HG03060 (cell line): ENCODE measurements at regions not wholly inside any gene's neighbourhood (a gene's known extent, or its start where the extent isn't known, plus 50 kb on each side); places are given as distances from the start of the nearest gene placed in this dataset.
"Not testable (repeated sequence)": the region's sequence is repeated elsewhere in the genome, so short reads cannot be mapped to it uniquely, and the experiment has no call there.

Experiments
- ATAC-seq: cut with Tn5 transposase; IDR thresholded peaks from one replicate; pipeline ENCODE4 v1.9.1; 2021; ENCODE audit warnings: low read depth, moderate number of reproducible peaks; ENCODE audit not compliant: unreplicated experiment

DNA sequence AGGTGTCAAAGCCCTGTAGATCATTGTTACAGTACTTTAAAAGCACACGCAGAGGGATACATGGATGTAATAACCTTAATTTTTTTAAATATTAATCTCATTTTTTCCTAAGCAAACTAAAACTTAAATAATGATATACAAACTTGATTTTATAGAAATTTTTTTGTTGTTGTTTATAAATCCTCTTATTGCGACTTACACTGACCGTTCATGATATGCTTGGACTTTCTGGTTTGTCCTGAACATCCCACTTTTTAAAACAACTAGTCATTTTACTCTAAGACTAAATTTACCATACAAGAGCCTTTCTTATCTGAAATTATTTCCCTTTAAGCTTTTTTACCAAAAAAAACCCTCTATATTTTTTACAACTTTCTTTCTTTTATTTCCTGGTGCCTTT lies 2106.0 kb downstream of the PCDH7 start:
- ATAC-seq, result no peak

DNA sequence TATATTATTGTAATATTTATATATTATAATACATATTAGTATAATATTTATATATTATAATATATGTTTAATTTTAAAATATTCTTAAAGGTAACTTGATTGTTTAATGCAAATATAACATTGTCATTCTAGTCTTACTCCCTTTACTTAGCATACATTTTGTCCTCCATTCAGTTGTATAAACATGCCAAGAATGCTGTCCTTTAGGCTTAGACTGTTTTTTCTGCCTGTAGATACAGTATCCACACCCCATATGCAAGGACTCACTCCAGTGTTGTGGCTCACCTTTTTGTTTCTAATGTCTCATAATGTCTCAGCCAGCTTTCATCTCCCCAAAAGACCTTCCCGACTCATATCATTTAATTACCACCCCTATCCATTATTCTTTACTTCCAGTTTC lies 2110.0 kb downstream of the PCDH7 start:
- no peak for ATAC-seq

DNA sequence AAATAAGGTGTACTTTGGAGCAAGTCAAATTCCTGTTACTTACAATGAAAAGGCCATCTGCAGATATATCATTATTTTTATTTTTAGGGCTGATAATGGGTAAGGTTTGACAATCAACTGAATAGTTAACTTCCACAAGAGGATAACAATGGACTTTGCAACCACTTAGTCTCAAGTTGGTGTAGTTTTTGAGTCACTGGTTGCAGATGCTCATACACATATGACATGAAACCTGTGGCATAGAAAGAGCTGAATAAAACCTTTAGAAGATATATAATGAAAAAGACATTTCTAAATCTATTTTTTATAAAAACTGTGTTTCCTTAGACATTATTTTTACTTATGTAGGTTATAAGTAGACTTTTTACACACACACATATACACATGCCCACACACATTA lies 2110.9 kb downstream of the PCDH7 start:
- ATAC-seq, result no peak

DNA sequence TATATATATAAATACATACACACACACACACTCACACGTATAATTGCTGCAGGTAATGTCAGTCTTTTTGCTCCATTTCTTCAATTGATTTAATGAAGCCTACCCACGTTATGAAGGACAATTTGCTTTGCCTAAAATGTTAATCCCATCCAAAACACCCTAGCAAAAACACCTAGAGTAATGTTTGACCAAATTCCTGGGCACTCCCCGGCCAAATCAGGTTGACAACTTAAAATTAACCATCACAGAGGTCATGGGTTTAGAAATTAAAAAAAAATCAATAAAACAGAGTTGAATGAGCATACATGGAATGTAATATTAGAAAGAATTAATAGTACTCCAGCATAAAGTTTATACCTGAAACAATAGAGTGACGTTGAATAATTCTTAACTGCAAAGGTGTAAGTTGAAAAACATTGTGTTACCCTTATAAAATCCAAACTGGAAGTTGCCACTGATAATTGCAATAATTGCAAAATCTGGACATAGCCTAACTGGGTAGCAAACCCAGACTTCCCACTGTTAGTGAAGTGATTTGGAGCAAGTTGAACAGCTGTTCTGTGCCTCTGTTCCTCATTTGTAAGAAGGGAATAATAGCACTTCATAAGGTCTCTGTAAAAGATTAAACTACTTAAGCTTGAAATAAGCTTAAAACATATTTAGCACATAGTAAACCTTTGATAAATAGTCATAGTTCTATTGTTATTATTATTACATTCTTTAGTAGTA lies 2120.5 kb downstream of the PCDH7 start:
- ATAC-seq, result no peak

DNA sequence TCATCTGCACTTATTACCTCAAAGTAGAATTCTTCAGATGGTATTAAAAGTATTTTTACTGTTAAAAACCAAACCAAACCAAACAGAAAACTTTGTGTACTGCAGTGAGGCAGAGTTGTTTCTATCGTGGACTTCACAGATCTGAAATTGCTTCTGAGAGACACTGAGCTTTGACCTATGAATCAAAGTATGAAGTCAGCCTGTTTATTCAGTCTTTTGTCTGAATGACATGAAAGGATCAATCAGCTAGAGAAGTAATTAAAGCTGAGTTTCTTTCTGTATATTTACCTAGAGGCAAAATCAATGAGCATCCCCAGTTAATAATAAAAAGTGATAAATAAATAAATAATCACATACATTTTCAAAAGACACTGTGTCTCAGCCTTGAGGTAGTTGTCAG lies 2121.0 kb downstream of the PCDH7 start:
- ATAC-seq, result no peak

DNA sequence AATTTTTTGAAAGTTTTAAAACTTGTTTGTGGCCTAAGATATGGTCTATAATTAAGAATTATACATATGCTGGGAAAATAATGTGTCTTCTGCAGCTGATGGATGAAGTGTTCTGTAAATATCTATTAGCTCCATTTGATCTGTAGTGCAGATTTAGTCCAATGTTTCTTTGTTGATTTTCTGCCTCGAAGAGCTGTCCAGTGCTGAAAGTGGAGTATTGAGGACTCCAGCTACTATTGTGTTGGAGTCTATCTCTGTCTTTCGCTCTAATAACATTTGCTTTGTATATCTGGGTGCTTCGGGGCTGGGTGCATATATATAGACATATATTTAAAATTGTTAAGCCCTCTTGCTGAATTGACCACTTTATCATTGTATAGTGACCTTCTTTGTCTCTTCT lies 2127.3 kb downstream of the PCDH7 start:
- ATAC-seq, result no peak

DNA sequence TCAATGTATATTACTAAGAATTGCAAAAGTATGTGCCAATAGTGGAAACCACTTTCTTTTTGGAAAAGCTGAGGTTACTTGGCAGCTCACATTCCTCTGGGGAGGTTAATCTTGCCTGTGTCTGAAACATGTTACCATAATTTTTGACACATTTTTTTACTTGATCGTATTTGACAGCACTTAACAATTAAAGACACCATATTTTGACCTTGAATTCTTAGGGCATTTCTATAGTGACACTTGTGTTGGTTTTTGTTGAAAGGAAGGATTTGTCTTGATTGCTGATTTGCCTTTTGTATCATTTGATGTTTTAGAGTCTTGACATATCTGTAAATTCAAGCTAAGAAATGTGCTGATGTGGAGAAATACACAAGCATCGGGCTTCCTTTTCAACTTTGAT lies 2135.5 kb downstream of the PCDH7 start:
- ATAC-seq, result no peak

DNA sequence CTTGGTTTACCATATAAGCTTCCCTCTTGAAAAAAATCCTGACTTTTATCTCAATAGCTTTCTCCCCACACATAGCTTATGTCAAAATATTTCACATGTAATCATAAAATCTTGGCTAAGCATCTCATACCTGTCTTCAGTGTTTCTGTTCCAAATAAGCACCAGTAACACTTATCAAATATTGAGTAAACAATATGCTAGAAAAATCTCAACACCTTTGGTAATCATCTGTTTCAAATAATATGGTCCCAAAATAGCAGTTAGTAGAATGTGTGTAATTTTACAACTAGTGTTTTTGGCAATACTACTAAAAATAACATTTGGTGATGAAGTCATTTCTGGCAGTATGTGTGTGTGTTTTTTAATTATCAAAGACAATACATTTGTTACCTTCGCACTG lies 2138.2 kb downstream of the PCDH7 start:
- ATAC-seq, result no peak

DNA sequence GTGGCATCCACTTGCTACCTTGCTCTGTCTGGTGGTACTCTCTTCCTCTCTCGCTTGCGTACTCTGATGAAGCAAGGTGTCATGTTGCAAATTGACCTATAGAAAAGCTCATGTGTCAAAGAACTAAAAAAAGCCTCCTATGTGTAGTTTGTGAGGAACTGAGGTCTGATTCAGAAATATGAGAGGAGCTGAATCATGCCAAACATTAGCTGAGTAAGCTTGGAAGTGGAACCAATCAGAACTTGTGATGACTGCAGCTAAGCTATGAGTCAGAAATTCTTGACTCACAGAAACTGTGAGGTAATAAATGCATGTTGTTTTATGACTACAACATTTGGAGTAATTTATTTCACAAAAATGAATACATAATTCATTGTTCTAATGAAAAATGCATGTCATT lies 2138.8 kb downstream of the PCDH7 start:
- no peak for ATAC-seq

DNA sequence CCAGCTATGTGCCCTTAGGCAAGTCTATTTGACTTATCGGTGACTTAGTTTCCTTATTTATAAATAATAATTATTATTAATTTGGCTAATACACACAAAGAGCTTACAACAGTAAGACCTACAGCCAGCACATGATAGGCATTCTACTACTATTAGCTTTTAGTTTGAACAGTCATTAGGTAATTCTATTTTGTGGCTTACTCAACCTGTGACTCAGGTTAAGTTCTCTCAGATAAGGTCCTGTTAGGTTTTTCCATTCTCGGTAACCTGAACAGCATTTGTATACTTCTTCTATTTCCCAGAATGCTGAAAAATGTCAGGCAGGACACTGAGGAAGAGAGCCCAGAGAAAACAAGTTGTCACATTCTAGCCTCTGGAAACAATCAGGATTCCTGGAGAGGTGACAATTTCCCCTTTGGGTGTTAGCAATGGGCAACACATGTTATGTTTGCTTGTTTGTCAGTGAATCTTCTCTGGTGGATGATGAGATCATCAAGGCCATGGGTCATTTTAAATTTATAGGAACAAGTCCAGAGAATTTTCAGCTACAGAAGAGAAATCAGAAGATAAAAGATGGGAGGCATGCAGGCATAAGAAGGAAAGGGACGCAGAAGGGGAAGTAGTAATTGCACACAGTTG lies 2144.7 kb downstream of the PCDH7 start:
- no peak for ATAC-seq

DNA sequence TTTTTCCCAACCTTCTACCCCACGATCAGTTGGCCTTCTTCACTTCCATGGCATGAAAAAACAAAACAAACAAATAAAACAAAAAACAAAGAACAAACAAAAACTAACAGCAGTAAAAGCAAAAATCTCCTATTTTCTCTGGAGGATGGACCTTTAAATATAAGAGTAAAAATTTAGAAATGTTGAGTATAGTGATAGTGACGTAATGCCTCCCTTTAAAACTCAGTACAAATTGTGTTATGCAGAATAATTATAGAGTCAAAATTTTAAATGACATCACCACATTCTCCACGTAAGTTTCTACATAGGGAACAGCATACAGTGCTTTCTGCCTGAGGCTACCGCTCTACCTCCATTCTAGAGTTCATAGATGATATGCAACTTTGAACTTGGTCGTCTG lies 2156.4 kb downstream of the PCDH7 start:
- ATAC-seq, result no peak

DNA sequence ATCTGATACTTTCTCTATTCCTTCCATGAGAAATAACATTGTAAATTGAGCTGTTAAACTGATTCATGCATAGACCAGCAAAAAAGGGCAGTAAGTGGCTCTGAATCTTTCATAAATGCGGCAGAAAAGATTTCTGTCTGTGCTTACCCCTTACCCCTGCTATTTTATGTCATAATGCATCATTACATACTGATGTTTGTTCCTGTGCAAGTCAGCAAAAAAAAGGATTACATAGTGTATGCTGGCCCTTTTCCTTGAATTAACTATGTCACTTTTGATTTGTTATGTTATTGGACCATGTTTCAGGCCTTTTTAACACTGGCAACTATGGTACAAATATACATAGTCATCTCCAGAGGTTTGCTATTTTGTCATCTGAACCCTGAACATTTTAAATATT lies 2159.7 kb downstream of the PCDH7 start:
- no peak for ATAC-seq

DNA sequence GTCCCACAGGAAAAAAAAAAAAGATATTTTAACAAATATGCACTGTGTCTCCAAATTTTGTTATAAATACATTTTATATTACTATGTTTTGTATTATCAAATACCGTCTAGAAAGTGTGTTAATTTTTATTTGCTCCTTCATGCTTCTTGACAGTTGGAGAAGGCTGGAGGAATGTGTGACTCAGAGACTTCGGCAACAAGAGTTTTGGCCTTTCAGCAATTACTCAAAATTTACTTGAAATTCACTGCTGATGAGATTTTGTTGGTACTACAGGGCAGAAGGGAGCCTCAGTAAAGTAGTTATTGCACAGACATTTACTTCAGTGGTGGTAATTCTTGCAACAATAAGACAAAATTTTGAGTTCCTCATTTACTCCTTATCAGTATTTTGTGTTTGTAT lies 2164.0 kb downstream of the PCDH7 start:
- ATAC-seq, result no peak

DNA sequence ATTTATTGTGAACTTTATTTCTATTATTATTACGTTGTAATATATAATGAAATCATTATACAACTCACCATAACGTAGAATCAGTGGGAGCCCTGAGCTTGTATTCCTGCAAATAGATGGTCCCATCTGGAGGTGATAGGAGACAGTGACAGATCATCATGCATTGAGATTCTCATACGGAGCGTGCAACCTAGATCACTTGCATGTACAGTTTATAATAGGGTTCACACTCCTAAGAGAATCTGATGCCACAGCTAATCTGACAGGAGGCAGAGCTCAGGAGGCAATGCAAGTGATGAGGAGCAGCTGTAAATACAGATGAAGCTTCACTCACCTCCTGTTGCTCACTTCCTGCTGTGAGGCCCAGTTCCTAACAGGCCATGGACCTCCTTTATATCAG lies 2170.2 kb downstream of the PCDH7 start:
- no peak for ATAC-seq

DNA sequence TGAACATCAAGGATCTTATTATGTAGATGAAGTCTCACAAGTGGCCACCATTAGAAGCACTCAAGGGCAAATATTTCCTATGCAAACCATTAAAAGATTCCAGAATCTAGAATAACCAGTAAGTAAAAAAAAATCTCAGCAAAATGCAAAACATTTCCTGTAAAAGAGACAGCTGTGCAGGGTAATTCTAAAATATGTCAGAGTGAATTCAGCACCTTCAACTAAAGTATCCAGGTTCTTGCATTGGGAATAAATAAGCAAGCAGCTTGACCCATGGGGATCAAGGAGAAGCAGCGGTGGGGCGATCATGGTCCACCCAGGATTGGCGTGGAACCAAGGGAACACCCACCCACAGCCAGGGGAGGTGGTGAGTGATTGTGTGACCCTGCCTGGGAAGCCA lies 2188.9 kb downstream of the PCDH7 start:
- no peak for ATAC-seq

DNA sequence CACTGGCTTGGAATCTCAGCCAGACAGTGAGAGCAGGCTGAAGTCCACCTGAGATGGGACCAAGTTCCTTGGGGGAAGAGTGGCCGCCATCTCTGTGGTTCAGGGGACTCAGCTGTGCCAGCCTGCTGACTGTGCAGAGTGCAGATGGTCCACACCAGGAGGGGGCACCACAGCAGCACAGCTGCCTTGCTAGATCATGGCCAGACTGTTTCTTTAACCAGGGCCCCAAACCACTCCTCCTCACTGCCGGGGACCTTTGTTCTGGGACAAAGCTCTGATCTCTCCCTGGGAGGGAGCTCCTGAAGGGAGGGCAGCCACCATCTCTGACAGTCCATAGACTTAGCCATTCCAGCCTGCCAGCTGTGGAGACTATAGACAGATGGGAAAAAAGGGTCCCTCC lies 2189.6 kb downstream of the PCDH7 start:
- ATAC-seq, result no peak

DNA sequence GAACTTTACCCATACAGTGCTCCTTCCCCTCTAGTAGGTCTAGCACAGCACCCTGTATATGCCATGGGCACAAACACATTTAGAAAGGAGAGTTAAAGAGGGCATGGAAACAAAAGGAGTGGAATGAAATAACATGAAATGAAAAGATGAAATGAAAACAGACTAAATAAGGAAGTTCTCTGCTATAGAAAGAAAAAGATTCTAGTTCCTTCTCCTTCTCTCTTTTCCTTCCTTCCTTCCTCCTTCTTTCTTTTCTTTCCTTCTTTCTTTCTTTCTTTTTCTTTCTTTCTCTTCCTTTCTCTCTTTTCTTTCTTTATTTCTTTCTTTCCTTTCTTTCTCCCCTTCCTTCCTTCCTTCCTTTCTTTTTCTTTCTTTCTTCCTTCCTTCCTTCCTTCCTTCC lies 2197.4 kb downstream of the PCDH7 start:
- no peak for ATAC-seq

DNA sequence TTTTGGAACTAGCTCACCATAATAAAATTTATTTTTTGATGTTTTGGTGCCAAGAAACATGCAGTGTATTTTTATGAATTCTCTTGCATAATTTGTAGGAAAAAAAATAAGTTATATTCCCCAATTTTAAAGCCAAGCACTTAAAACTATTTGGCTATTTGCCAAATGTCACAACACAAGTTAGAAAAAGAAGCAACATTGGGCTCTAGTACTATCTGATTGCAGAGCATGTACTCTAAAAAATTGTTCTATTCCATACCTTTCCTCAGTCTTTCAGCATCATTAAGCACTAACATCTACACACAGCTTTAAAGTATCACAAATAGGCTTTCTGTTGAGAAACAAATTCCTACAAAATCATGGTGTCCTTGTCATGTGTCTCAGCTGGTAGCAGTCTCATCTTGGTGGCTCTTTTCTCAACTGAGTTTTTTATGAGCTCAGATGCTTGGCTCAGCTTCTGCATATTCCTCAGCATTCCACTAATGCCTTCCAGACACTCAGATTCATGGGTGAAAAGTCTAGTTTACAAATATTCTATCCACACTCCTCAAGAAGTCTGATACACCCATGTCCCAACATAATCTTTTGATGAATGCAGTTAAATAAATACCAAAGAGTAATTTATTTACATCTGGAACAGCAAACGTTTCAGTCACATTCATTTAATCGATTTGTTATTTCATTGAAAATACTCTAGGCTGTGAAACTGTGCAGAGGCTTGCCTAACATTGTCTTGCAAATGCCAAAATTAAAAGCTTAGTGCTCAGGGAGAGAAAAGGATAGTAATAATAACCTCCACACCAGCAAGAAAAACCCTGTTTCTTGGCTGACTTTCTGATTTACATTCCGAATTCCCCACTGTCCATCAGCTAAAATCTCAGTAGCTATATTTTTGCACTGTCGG lies 2209.9 kb downstream of the PCDH7 start:
- no peak for ATAC-seq

DNA sequence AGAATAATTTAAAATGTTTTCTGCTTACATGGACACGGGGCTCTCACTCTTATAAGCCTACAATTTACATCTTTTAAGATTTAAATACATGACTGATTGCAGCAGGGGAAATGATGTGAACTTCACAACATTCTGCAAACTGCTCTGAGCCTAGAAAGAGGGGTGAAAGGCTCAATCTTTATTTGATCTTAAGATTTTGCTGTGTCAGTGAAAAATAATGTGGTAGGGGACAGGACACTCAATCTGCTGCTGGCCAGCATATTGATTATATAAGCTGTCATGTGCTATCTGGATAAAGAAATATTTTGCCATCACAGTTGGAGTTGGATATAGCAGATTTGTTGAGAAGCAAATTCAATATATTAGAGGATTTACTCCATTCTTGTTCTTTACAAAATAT lies 2210.5 kb downstream of the PCDH7 start:
- no peak for ATAC-seq

DNA sequence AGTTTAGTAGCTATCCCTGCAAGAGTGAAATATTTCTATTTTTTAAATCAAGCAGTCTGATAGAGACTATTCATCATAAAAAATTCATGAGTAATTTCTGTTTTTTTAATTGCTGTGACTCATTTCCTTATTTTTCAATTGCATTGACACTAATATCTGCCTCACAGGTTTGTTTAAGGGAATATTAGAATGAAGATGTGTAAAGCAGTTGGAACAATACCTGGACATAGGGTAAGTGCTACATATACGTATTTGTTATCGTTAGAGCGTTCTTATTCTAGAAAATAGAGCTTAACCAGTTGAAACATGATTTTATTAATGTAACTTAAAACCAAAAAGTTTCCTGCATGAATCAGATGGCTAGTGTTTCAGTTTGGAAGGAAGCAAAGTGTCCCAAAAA lies 2211.3 kb downstream of the PCDH7 start:
- ATAC-seq, result no peak

DNA sequence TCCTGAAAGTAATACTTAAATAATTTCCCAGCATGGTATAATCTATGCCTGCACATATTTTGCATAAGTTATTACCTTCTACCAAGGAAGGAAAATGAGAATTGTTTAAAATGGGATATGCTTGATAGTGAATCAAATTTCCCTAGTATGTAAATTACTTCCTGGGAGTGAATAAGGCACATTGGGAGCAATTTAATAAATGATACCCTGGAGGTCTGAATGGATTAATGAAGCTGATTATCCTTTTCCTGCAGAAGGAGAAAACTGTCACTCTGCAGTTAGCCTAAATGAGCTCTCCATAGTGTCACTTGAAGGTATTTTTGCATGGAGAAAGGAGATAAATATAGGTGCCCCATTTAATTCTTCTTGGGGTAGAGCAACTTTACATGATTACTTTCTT lies 2212.0 kb downstream of the PCDH7 start:
- ATAC-seq, result no peak

DNA sequence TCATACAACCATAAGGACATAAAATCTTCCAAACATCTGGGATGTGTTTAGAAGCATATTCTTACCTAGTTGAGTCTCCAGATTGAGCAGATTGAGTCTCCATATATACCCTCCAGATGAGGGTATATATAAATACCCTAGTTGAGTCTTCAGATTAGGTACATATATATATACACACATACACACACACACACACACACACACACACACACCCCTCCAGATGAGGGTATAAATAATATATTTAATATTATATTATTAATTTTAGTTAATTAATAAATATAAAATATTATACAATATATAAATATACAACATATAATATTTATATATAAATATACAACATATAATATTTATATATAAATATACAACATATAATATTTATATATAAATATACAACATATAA lies 2219.1 kb downstream of the PCDH7 start:
- ATAC-seq, result not testable (repeated sequence)
